GM20000 (cell line): ENCODE measurements at regions not wholly inside any gene's neighbourhood (a gene's known extent, or its start where the extent isn't known, plus 50 kb on each side); places are given as distances from the start of the nearest gene placed in this dataset.
"Not testable (repeated sequence)": the region's sequence is repeated elsewhere in the genome, so short reads cannot be mapped to it uniquely, and the experiment has no call there.

Experiments
- DNase-seq: peaks from one replicate; pipeline ENCODE4 v3.0.0; 2012; ENCODE audit warnings: low spot score
- TF ChIP-seq, protein P1 (sequence below): IDR thresholded peaks from 2 replicates; pipeline ENCODE4 v1.5.1; 2012; ENCODE audit warnings: mild to moderate bottlenecking, control low read depth; ENCODE audit errors: extremely low read depth, missing control alignments

DNA sequence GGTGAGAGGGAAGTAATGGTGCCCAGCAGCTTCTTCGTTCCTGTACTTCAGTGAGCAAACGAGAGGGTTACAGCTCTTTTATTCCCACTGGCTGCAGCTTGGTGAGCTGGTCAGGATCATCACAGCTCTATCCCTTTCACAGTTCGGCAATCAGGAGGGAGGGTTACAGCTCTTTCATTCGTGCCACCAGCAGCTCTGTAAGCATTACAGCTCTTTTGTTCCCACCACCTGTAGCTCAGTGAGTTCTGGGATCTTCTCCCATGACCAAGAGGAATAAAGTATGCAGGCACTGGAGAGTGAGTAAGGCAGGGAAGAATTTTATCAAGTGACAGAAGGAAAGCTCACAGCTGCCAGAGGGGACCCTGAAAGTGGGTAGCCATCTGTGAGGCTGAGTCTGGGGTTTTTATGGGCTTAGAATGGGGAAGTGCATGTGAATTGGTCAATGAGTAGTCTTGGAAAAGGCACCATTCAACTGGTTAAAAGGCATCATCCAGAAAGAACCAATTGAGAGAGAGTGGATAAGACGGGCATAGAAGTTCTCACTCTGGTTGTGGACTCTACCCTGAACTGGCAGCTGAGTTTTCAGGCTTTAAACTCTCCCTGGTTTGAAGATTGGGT lies 123.7 kb downstream of the COX18 start:
- DNase-seq: no peak

DNA sequence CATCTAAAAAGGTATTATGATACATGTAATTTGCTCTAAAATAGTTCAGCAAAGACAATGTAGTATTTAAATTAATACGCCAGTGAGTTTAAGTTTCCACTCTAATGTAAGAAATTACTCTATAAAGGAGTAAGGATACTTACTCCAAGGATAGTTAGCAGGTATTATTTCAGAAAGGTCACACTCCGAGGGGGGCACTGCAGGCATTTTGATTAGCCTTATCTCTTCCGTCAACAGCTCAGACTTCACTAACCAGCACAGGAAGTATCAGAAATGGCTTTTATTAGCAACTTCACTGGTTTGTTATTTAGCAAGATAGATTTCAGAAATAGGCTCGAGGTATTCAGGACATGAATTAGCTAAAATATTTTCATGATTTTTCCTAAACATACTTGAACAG lies 127.0 kb downstream of the COX18 start:
- TF ChIP-seq, protein P1, sequence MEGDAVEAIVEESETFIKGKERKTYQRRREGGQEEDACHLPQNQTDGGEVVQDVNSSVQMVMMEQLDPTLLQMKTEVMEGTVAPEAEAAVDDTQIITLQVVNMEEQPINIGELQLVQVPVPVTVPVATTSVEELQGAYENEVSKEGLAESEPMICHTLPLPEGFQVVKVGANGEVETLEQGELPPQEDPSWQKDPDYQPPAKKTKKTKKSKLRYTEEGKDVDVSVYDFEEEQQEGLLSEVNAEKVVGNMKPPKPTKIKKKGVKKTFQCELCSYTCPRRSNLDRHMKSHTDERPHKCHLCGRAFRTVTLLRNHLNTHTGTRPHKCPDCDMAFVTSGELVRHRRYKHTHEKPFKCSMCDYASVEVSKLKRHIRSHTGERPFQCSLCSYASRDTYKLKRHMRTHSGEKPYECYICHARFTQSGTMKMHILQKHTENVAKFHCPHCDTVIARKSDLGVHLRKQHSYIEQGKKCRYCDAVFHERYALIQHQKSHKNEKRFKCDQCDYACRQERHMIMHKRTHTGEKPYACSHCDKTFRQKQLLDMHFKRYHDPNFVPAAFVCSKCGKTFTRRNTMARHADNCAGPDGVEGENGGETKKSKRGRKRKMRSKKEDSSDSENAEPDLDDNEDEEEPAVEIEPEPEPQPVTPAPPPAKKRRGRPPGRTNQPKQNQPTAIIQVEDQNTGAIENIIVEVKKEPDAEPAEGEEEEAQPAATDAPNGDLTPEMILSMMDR: no peak

More for the DNA sequence above, 123.7 kb downstream of the COX18 start:
- TF ChIP-seq, protein P1: no peak

DNA sequence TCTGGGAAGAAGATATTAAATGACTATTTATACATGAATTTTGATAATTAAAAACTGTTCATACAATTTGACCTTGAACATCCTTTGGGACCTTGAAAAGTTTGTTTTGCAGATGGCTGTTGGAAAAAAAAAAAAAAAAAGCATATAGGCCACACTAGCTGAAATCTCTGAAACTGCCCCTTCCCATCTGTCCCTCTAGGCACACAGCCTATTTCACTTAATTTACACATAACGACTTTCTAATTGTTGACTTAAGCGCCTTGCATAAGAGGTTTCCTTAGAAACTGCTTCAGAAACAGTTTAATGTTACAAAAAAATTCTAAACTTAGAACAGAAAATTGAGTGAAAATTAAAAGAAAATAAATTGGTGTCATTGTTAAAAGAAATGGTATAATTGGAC lies 131.0 kb downstream of the COX18 start:
- no peak for DNase-seq
- TF ChIP-seq, protein P1: no peak

More for the DNA sequence above, 127.0 kb downstream of the COX18 start:
- DNase-seq: no peak

DNA sequence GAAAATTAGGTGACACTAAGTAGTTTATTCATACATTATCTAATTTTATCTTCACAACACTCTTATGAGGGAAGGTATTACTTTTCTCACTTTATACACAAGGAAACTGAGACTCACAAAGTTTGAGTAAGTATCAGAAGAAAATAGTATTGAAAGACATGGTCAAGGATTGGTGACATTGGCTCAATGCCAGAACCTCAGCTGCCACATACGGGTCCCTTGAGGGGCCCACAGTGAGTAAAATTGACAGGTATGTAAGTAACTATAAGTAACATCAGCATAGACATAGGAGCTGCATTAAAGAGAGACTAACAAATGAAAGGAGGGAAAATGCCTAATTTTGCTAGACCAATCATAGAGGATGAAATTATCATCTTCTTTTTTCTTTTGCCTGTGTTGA lies 134.1 kb downstream of the COX18 start:
- TF ChIP-seq, protein P1: no peak
- DNase-seq: no peak

DNA sequence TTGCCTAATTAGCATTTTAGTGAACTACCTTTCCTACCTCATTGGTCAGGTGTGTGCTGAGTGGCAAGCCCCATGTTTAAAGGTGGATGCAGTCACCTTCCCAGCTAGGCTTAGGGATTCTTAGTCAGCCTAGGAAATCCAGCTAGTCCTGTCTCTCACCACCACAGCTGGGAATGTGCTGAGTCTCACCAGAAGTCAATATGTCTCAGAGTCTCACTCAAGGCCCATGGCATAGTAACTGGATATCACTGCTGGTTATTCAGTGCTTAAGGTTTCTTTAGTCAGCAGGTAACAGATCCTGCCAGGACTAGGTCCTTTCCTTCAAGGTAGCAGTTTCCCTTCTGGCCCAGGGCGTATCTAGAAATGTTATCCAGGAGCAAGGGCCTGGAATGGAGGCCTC lies 136.5 kb downstream of the COX18 start:
- TF ChIP-seq, protein P1: no peak

DNA sequence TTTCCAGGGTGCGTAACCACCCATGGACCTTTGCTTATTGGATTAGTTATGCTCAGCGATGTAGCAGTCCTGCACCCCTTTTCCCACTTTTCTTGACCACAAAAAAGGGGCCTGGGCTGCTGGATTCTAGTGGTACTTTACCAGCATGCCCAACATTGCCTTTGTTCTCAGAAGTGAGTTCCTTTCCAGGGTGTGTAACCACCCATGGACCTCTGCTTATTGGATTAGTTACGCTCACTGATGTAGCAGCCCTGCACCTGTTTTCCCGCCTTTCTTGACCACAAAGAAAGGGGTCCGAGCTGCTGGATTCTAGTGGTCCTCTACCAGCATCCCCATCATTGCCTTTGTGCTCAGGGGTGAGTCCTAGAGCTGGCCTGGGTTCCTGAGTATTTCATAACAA lies 138.2 kb downstream of the COX18 start:
- TF ChIP-seq, protein P1: no peak
- no peak for DNase-seq

More for the DNA sequence above, 136.5 kb downstream of the COX18 start:
- no peak for DNase-seq

DNA sequence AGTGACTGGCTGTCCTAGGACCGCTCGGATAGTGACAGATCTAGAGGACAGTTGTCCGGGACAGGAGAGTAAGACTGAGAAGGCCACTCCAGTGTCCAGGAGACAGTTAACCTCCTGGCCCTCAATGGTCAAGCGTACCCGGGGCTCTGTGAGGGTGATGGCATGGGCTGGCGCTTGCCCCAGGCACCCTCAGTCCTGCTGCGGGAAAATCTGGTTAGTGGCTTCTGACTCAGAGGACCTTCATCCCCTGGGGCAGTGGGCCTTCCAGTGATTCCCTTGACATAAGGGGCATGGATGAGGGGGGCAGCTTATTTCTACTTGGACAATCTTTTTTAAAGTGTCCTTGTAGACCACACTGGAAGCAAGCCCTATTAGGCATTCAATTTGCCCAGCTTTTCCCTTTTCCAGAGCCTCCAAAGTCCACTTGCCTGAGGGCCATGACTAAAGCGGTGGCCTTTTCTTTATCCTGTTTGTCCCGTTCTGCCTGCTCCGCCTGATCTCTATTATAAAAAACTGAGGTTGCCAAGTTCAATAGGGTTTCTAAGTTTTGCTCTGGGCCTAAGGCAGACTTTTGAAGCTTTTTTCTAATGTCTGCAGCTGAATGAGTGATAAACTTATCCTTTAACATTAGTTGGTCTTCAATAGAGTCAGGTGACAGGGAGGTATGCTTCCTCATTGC lies 139.8 kb downstream of the COX18 start:
- DNase-seq: not testable (repeated sequence)

DNA sequence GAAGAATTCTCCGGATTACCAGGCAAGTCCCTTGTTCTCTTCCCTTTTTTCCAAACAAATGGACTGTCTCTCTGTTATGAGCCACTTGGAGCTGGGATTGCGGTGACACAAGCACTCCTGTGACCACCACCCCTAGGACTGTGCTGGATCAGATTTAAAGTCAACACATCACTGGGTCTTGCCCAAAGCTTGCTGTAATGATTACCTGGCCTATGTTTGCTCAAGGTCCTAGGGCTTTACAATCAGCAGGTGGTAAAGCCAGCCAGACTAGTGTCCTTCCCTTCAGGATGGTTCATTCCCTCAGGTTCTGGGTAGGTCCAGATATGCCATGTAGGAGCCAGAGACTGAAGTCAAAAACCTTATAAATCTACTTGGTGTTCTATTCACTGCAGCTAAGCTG lies 144.7 kb downstream of the COX18 start:
- no peak for DNase-seq
- TF ChIP-seq, protein P1: no peak
